ENCODE measurements at regions not wholly inside any gene's neighbourhood (a gene's known extent, or its start where the extent isn't known, plus 50 kb on each side); places are given as distances from the start of the nearest gene placed in this dataset.

DNA sequence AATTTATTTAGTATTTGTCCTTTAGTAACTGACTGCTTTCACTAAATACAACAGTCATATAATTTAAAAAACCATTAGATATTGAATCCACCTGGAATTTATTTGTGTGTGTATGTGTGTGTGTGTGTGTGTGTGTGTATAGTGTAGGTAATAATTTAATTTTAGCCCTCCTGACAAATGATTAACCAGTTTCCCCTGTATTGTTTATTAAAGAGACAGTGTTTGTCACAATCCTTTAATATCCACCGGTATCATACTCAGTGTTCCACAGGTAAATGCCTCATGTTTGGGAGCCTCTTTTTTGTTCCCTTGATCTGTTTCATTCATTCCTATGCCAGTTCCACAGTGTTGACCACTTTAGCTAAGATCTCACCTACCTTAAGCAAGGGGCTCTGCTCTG is 134.6 kb upstream of the IRX3 start:
- intact Hi-C loops (cut with DNase I, micrococcal nuclease) = no loop called here
- H3K4me3 ChIP-seq = no peak overlapping the region
- no peaks in the 10 kb centered on the region for H3K9me3 ChIP-seq
- DNase-seq (no peak), ATAC-seq (no peak)
- no peaks in the 10 kb centered on the region for H3K36me3 ChIP-seq (ENCODE audit: low read depth)
- TF ChIP-seq, protein P1, sequence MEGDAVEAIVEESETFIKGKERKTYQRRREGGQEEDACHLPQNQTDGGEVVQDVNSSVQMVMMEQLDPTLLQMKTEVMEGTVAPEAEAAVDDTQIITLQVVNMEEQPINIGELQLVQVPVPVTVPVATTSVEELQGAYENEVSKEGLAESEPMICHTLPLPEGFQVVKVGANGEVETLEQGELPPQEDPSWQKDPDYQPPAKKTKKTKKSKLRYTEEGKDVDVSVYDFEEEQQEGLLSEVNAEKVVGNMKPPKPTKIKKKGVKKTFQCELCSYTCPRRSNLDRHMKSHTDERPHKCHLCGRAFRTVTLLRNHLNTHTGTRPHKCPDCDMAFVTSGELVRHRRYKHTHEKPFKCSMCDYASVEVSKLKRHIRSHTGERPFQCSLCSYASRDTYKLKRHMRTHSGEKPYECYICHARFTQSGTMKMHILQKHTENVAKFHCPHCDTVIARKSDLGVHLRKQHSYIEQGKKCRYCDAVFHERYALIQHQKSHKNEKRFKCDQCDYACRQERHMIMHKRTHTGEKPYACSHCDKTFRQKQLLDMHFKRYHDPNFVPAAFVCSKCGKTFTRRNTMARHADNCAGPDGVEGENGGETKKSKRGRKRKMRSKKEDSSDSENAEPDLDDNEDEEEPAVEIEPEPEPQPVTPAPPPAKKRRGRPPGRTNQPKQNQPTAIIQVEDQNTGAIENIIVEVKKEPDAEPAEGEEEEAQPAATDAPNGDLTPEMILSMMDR (IDR thresholded peaks at IDR 0.05) = no peak
- H3K4me1 ChIP-seq (ENCODE audit: low read depth) = no peaks in the 10 kb centered on the region

DNA sequence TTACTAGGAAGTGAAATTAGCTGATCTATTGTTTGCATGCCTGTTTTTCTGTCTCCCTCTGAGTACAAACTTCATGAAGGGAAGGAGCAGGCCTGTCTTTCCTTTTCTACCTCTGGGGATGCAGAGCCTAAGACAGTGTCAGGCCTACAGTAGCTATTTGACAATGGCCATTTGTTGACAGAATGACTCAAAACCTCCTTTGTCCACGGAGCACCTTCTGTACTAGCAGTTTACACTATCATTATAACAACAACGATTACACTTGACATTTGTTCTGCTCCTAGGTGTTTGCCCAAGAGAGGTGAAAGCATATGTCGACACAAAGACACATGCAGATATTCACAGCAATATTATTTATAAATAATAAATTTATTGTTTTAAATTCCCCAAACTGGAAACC is 132.3 kb upstream of the IRX3 start:
- intact Hi-C loops (cut with DNase I, micrococcal nuclease) = no loop called here
- Histone ChIP-seq H3K4me3 (no peak overlapping the region), H3K9me3 (no peaks in the 10 kb centered on the region), H3K4me1 (ENCODE audit: low read depth) (no peaks in the 10 kb centered on the region), H3K36me3 (ENCODE audit: low read depth) (no peaks in the 10 kb centered on the region)
- no peak for ATAC-seq
- TF ChIP-seq, protein P1 (IDR thresholded peaks at IDR 0.05) = no peak
- DNase-seq = no peak

DNA sequence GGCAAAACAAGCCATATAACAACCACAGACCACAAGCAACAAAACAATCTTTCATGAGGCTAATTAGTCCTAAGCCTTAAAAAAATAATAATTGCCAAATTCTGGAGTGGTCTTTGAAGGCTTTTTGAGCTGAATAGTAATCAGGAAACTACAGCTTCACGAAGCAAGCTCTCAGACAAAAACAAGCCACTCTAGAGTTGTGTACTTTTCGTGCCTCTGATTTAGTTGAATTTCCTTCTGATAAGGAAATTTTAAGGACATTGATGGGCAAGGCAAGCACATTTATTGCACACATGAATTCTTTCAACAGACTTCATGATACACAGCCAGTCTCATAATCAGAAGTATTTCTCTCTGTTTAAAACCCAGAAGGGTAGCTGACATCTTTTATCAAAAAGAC is 130.8 kb upstream of the IRX3 start:
- Histone ChIP-seq H3K4me1 (ENCODE audit: low read depth) (no peaks in the 10 kb centered on the region), H3K9me3 (no peaks in the 10 kb centered on the region), H3K36me3 (ENCODE audit: low read depth) (no peaks in the 10 kb centered on the region), H3K4me3 (no peak overlapping the region)
- DNase-seq (no peak), ATAC-seq (no peak)
- TF ChIP-seq, protein P1 (IDR thresholded peaks at IDR 0.05) = no peak
- intact Hi-C loops (cut with DNase I, micrococcal nuclease) = no loop called here

DNA sequence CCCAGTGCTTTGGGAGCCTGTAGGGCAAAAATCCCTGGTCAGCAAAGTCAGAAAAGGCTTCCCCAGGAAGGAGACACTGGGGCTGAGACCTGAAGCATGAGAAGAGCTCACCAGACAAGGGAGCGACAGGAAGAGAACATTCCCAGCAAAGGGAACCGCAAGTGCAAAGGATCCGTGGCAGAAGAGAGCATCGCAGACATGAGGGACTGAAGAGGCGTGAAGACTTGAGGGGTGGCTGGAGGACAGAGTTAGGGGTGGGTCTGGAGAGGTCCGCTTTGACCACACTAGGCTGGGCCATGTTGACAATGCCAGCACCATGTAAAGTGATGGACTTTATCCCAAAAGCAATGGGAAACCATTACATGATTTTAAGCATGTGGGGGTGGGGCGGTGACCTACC is 128.1 kb upstream of the IRX3 start:
- no peaks in the 10 kb centered on the region for H3K36me3 ChIP-seq (ENCODE audit: low read depth)
- no peaks in the 10 kb centered on the region for H3K4me1 ChIP-seq (ENCODE audit: low read depth)
- no peak overlapping the region for H3K4me3 ChIP-seq
- DNase-seq (no peak), ATAC-seq (no peak)
- intact Hi-C loops (cut with DNase I, micrococcal nuclease) = no loop called here
- TF ChIP-seq, protein P1 (IDR thresholded peaks at IDR 0.05) = no peak
- no peaks in the 10 kb centered on the region for H3K9me3 ChIP-seq

DNA sequence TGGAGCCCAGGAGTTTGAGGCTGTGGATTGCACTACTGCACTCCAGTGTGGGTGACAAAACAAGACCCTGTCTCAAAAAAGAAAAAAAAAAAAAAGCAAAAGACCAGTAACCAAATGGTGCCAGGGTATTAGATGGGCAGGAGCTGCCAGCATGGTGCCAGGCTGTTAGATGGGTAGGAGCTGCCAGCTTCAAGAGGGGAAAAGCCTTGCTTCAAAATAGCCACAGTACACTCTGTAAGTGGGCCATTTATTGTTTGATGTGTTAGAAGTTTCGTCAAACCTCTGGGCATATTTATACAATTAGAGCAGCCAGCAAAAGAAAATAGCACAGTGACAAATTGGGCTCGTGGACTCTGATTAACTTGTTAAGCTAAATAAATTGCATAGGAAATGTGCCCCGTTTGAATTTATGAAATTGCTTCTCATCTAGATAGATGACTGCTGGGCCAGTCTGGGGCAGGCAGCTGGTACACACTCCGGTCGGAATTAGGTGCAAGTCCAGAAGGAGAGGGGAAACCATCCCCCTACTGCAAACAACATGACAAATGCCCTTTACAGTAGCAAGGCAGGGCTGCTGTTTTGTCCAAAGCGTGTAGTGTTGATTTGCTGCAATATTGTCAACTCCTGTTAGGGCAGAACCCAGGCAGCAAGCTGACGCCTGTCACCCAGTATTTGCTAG is 126.3 kb upstream of the IRX3 start:
- DNase-seq = no peak
- no peak for ATAC-seq
- Histone ChIP-seq H3K9me3 (no peaks in the 10 kb centered on the region), H3K36me3 (ENCODE audit: low read depth) (no peaks in the 10 kb centered on the region), H3K4me1 (ENCODE audit: low read depth) (no peaks in the 10 kb centered on the region), H3K4me3 (no peak overlapping the region)
- TF ChIP-seq, protein P1 (IDR thresholded peaks at IDR 0.05) = no peak
- intact Hi-C loops (cut with DNase I, micrococcal nuclease) = no loop called here

DNA sequence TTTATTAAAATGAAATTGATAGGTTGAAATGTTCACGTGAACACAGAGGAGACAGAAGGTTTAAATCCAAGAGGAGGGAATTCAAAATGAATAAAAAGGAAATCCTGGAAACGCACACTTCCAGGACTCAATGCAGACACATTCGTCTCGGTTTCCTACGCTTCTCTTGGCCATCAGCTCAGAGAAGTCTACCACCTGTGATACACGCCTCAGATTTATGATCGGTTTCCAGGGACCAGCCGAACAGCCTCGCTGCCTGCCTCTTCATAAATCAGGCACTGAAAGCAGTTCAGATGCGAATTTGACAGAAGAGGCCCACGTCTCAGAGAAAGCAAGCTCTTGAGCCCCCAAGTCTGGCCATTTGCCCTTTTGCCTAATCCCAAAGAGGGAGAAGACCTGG is 125.5 kb upstream of the IRX3 start:
- no peak for DNase-seq
- Histone ChIP-seq H3K9me3 (no peaks in the 10 kb centered on the region), H3K4me3 (no peak overlapping the region), H3K36me3 (ENCODE audit: low read depth) (no peaks in the 10 kb centered on the region), H3K4me1 (ENCODE audit: low read depth) (no peaks in the 10 kb centered on the region)
- intact Hi-C loops (cut with DNase I, micrococcal nuclease) = no loop called here
- TF ChIP-seq, protein P1 (IDR thresholded peaks at IDR 0.05) = no peak
- no peak for ATAC-seq
